ENCODE measurements at regions not wholly inside any gene's neighbourhood (a gene's known extent, or its start where the extent isn't known, plus 50 kb on each side); places are given as distances from the start of the nearest gene placed in this dataset.

DNA sequence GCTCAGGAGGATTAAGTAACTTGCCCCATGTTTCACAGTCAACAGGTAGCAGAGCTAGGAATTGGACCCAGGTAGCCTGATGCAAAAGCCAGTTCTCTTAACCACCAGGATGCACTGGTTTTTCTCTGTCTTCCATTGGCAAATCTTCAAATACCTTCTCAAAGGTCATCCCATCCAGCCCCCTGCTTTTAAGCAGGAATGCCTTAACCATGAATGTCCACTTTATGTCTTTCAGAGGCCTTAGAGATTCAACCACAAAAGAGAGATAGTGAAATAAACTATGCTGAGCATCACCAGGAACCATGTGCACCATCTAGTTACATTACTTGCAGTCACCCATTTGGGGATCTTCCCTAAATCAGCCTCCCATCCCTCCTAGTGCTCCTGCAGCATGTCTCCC, 94.3 kb downstream of the C17orf67 start:
- TF ChIP-seq TOX (CRISPR knock-in tag; IDR thresholded peaks at IDR 0.05; ENCODE audit: borderline replicate concordance) (no peak), GLIS3 (CRISPR knock-in tag; IDR thresholded peaks at IDR 0.05) (no peak), TCF4 (CRISPR knock-in tag; IDR thresholded peaks at IDR 0.05; ENCODE audit: borderline replicate concordance) (no peak), ZC3H10 (CRISPR knock-in tag; IDR thresholded peaks at IDR 0.05) (no peak), RARB (CRISPR knock-in tag; IDR thresholded peaks at IDR 0.05) (no peak), OSR1 (CRISPR knock-in tag; IDR thresholded peaks at IDR 0.05) (no peak)
- TF ChIP-seq, protein P1, sequence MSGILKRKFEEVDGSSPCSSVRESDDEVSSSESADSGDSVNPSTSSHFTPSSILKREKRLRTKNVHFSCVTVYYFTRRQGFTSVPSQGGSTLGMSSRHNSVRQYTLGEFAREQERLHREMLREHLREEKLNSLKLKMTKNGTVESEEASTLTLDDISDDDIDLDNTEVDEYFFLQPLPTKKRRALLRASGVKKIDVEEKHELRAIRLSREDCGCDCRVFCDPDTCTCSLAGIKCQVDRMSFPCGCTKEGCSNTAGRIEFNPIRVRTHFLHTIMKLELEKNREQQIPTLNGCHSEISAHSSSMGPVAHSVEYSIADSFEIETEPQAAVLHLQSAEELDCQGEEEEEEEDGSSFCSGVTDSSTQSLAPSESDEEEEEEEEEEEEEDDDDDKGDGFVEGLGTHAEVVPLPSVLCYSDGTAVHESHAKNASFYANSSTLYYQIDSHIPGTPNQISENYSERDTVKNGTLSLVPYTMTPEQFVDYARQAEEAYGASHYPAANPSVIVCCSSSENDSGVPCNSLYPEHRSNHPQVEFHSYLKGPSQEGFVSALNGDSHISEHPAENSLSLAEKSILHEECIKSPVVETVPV (CRISPR knock-in tag; IDR thresholded peaks at IDR 0.05): no peak
- ATAC-seq: no peak

DNA sequence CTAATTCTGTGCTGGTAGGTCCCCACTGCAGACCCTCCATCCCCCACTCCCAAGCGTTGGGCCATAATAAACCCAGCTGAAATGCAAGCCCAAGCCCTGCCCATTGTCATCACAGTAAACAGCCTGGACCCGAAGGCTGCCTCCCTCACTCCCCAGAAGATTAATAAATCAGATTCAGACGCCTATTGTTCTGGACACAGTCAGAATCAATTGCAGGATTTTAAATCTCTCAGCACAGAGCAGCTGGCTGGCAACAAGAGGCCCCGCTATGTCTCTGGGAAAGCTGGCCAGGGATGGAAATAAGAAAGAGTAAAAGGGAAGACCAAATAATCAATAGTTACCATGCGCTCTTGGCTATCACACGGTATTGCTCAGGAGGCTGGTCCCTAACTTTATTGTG, 93.9 kb downstream of the C17orf67 start:
- ATAC-seq: no peak
- TF ChIP-seq GLIS3 (CRISPR knock-in tag; IDR thresholded peaks at IDR 0.05): no peak
- no peak for TF ChIP-seq ZC3H10 (CRISPR knock-in tag; IDR thresholded peaks at IDR 0.05)
- TF ChIP-seq, protein P2, sequence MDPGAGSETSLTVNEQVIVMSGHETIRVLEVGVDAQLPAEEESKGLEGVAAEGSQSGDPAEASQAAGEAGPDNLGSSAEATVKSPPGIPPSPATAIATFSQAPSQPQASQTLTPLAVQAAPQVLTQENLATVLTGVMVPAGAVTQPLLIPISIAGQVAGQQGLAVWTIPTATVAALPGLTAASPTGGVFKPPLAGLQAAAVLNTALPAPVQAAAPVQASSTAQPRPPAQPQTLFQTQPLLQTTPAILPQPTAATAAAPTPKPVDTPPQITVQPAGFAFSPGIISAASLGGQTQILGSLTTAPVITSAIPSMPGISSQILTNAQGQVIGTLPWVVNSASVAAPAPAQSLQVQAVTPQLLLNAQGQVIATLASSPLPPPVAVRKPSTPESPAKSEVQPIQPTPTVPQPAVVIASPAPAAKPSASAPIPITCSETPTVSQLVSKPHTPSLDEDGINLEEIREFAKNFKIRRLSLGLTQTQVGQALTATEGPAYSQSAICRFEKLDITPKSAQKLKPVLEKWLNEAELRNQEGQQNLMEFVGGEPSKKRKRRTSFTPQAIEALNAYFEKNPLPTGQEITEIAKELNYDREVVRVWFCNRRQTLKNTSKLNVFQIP (CRISPR knock-in tag; IDR thresholded peaks at IDR 0.05; ENCODE audit: borderline replicate concordance, low read depth): no peak
- TF ChIP-seq, protein P3, sequence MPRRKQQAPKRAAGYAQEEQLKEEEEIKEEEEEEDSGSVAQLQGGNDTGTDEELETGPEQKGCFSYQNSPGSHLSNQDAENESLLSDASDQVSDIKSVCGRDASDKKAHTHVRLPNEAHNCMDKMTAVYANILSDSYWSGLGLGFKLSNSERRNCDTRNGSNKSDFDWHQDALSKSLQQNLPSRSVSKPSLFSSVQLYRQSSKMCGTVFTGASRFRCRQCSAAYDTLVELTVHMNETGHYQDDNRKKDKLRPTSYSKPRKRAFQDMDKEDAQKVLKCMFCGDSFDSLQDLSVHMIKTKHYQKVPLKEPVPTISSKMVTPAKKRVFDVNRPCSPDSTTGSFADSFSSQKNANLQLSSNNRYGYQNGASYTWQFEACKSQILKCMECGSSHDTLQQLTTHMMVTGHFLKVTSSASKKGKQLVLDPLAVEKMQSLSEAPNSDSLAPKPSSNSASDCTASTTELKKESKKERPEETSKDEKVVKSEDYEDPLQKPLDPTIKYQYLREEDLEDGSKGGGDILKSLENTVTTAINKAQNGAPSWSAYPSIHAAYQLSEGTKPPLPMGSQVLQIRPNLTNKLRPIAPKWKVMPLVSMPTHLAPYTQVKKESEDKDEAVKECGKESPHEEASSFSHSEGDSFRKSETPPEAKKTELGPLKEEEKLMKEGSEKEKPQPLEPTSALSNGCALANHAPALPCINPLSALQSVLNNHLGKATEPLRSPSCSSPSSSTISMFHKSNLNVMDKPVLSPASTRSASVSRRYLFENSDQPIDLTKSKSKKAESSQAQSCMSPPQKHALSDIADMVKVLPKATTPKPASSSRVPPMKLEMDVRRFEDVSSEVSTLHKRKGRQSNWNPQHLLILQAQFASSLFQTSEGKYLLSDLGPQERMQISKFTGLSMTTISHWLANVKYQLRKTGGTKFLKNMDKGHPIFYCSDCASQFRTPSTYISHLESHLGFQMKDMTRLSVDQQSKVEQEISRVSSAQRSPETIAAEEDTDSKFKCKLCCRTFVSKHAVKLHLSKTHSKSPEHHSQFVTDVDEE (CRISPR knock-in tag; IDR thresholded peaks at IDR 0.05): no peak
- no peak for TF ChIP-seq ZNF70 (CRISPR knock-in tag; IDR thresholded peaks at IDR 0.05)
- TF ChIP-seq, protein P1 (CRISPR knock-in tag; IDR thresholded peaks at IDR 0.05): no peak
- no peak for TF ChIP-seq ZNF565 (CRISPR knock-in tag; conservative IDR thresholded peaks at IDR 0.05; ENCODE audit: low read depth)
- no peak for TF ChIP-seq SNAI2 (CRISPR knock-in tag; IDR thresholded peaks at IDR 0.05)
- TF ChIP-seq ZNF8 (CRISPR knock-in tag; IDR thresholded peaks at IDR 0.05): no peak
- no peak for TF ChIP-seq RARB (CRISPR knock-in tag; IDR thresholded peaks at IDR 0.05)
- no peak for TF ChIP-seq TCF4 (CRISPR knock-in tag; IDR thresholded peaks at IDR 0.05; ENCODE audit: borderline replicate concordance)
- TF ChIP-seq BACH2 (CRISPR knock-in tag; IDR thresholded peaks at IDR 0.05; ENCODE audit: borderline replicate concordance): no peak
- TF ChIP-seq, protein P4, sequence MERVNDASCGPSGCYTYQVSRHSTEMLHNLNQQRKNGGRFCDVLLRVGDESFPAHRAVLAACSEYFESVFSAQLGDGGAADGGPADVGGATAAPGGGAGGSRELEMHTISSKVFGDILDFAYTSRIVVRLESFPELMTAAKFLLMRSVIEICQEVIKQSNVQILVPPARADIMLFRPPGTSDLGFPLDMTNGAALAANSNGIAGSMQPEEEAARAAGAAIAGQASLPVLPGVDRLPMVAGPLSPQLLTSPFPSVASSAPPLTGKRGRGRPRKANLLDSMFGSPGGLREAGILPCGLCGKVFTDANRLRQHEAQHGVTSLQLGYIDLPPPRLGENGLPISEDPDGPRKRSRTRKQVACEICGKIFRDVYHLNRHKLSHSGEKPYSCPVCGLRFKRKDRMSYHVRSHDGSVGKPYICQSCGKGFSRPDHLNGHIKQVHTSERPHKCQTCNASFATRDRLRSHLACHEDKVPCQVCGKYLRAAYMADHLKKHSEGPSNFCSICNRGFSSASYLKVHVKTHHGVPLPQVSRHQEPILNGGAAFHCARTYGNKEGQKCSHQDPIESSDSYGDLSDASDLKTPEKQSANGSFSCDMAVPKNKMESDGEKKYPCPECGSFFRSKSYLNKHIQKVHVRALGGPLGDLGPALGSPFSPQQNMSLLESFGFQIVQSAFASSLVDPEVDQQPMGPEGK (CRISPR knock-in tag; IDR thresholded peaks at IDR 0.05; ENCODE audit: borderline replicate concordance): no peak
- TF ChIP-seq ESRRG (CRISPR knock-in tag; IDR thresholded peaks at IDR 0.05): no peak
- no peak for TF ChIP-seq OSR1 (CRISPR knock-in tag; IDR thresholded peaks at IDR 0.05)

DNA sequence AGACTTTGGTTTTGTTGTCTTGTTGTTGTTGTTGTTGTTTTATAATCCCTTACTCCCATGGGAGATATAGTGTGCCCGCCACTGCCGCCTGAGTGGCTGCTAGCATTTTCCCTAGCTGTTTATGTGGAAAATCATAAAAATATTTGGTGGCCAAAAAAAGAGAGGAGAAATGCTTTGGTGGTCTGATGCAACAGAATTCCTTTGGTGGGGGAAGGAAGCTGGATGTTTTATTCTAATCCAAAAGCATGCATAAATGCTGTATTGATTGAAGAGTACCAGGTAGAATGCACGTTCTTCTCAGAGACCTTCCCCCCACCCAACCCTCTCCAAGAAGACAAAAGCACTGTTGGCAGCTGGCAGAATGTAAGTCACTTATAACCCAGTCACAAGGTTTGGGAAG, 93.2 kb downstream of the C17orf67 start:
- ATAC-seq: no peak

More for the DNA sequence above, 93.2 kb downstream of the C17orf67 start:
- no peak for TF ChIP-seq ARNTL (CRISPR knock-in tag; IDR thresholded peaks at IDR 0.05; ENCODE audit: borderline replicate concordance, low read depth)
